NCI-H2081 treated with DMSO at 0.1 percent for 48 hours (cell line): ENCODE measurements at regions not wholly inside any gene's neighbourhood (a gene's known extent, or its start where the extent isn't known, plus 50 kb on each side); places are given as distances from the start of the nearest gene placed in this dataset.

Experiments used
- DNase-seq: peaks from one replicate; lab custom pipeline; 2025; lab: John Stamatoyannopoulos, UW

- no peak for DNase-seq
These were observed 170.1 kb downstream of the INHBB start for GRCh38 chr2:120515759-120516678.

DNA sequence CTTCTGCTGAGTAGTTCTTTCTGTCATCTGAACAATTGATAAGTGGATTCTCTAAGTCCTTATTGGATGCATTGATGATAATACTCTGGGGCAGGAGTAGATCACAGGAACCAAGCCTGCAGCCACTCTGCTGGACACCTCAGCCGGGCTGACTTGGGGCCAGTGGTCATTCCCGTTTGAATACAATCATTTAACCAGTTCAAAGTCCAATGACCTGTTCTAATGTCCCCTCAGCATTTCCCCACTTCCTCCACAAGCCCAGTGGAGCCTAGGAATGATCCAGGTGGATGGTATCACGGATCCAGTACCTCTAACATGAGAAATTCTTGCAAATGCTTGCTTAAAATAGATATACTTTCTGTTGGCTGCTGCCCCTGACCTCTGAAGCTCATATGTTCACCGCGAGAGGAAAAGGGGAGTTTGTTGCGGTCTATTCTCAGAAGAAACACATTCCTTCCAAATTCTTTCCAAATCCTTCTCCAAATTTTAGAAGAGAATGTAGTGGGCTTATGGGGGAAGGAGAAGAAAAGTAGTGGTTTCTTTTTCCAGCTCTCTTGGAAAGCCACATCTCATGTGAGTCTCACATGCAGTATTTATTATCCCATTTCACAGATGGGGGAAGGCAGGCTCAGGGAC, 170.9 kb downstream of the INHBB start:
- DNase-seq = no peak

DNA sequence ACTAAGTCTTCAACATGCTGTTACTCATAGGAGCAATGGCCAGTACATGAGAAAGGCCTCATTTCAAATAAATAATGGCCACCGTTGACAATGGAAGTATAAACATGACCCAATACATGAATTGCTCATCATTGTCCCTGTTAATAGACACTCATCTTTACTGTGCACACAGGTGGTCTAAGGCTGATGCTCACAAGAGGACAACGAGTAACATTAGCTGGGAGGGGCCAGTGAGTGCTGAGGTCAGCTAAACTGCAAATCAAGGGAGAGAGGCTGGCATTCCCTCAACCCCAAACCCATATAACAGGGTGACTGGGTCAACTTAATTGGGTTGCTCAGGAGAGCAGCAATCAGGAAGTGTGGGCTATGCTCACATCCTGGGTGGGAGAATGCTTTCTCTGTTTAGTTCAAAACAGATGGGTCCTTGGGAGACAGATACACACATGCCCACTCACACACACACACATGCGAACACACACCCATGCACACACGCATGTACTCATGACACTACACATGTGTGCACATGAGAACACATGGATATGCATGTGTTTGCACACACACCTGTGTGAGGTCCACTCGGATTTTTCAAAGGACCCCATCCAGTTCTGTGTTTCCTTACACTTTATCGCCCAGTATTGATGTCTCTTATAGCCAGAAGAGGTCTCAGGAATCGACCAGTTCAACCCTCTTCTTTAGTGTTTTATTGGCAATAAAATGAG, 172.0 kb downstream of the INHBB start:
- DNase-seq = no peak

- DNase-seq = no peak
These were observed 172.9 kb downstream of the INHBB start for GRCh38 chr2:120518819-120519218.

DNA sequence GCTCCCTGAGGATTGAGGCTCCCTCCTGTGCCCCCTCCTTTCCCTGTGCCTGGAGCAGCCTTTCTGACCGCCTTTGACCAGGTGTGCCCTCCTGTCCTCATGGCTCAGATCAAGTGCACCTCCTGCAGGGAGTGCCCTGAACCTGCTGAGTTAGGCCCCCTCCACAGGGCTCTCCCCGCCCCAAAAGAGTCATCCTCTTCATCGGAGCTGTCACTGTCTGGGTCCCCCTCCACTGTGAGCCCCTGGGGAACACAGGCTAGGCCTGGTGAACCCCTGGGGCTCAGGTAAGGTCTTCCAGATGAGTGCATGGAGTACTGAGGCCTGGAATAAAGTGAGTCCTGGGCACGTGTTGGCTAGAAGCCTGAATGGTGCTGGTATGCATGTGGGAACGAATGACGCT, 173.5 kb downstream of the INHBB start:
- no peak for DNase-seq

DNA sequence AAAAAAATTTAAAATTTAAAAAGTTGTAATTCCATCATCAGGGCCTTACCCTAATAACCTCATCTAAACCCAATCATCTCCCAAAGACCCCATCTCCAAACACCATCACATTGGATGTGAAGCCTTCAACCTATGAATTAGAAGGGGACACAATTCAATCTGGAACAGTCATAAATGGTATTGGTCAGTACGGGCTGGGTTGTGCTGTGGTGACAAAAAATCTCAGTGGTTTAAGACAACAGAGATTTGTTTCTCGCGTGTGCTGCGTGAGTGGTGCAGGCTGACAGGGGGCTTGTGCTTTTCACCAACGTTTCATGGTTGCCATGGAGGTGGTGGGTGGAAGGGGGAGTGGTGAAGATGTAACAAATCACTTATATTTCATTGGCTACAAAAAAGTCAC, 174.5 kb downstream of the INHBB start:
- DNase-seq = no peak

DNA sequence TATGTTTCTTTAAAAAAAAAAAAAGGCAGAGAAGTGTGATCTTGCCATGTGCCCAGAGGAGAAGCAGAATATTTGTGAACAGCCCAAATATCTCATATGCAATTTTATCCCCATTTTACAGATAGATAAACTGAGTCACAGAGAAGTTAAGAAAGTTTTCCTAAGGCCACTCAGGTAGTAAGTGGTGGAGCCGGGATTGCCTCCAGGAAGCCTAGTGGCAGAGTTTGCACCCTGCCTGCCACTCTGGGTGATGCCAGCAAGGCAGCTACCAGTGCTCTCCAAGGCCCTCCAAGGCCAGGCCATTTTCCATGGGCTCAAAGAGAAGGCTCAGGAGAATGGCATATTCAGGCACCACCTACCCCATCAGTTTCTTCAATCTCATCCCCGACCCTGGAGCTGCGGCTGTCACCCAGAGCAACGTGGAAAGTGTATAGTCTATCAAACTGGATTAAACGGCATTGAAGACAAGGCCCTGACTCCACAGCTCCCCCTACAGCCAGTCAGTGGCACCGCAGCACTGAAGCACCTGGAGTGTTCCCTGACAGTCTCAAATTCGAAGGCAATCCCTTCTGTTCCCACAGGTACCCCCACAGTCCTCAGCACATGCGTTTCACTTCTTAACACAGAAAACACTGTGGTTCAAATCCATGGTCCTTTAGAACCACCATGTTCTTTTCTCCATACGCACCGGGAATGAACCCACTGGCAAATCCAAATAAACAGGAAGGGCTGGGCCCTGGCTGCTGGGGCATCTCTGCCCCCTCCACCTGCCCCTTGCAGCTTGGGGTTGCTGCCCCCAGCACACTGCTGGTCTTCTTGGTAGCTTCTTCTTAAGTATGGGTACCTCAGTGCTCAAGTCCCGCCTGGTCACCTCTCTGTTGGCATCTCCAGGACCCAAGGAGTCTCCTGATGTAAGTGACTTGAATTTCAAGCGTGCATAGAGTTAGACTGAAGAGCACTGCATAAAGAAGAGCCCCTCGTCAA, 175.3 kb downstream of the INHBB start:
- no peak for DNase-seq

DNA sequence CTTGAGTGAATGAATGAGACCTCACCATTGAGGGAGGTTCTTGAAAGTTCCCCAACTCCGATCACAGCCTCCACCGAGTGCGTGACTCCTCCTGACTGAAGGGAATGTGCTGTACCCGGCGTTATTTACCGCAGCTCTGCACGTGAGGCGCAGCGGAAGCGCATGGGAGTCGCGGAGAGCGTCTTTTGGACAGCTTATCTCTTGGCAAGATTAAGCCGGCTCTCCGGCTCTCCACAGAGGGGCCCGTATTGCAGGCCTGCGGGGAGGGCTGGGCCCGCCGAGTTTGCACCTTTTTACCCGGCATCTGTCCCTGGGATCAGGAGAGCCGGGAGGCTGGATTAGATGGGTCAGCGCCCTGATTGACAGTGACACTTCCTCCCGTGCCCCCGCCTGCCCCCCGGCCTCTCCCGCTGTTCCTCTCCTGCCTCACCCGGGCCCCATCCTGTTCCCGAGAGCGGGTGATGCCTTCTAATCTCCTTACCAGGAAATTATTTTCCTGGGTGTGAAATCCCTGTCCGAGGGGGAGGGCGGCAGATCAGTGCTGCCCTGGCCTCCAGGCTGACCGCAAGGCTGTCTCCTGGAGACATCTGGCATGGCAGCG, 176.3 kb downstream of the INHBB start:
- DNase-seq = no peak

GRCh38 chr2:120523766-120524165, 177.8 kb downstream of the INHBB start:
- DNase-seq = no peak

DNA sequence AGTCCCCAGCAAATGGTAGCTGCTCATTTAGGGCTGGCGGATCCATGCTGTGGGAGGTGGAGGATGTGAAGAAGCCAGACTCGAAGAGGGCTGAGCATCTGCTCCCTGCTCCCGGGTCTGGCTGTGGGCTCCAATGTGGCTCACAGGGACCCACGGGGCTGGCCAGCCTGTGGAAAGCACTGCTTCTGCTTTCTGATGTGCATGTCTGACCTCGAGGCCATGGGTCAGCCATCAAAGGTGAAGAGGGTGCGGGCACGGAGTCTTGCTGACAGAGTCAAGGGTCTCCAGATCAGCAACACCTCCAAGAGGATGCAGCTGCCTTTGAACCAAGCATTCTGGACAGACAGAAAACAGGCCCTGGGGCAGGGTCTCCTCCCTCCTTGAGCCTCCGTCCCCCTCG, 178.2 kb downstream of the INHBB start:
- no peak for DNase-seq

GRCh38 chr2:120525056-120526046, 179.4 kb downstream of the INHBB start:
- DNase-seq = no peak

GRCh38 chr2:120526047-120526562, 180.2 kb downstream of the INHBB start:
- DNase-seq = no peak

GRCh38 chr2:120526997-120527945, 181.3 kb downstream of the INHBB start:
- no peak for DNase-seq

DNA sequence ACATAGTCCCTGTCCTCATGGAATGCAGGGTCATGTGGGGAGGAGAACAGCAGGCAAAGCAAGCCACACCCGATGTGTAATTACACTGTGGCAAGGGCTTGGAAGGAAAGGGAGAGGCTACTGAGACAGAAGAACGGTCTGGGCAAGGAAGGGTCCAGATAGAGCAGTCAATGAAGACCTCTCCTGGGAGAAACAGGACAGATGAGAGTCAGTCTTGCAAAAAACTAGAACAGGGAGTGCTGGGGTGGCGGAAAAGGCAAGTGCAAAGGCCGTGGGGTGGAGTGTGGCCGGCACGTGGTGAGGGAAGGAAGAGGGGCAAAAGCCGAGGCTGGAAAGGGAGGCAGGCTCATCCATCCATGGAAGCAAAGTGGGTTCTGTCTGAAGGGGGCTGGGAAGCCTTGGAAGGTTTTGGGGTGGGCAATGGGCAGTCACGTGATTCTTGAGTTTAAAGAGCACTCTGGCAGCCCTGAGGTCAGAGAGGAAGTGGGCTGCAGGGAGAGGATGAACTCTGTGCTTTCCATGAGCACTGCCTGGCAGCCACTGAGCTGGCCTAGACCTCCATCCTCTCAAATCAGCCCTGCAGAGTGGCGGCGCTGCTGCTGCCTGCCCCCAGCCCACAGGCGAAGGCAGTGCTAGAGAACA, 182.2 kb downstream of the INHBB start:
- no peak for DNase-seq

DNA sequence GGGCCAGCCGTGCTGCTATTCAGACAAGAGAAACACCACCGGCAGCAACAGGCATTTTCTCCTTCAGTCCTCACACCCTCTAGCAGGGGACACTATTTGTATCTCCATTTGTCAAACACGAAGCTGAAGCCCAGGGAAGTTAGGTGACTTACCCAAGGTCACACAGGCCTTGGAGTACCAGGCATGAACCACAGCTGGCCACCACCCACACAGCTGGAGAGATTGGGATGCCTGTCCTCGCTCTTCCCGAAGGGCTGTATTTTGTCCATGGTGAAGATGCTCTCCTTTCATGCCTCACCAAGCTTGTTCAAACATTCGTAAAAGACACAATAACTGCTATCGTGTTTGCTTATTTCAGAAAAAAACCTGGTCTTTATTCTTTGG, 182.7 kb downstream of the INHBB start:
- no peak for DNase-seq

DNA sequence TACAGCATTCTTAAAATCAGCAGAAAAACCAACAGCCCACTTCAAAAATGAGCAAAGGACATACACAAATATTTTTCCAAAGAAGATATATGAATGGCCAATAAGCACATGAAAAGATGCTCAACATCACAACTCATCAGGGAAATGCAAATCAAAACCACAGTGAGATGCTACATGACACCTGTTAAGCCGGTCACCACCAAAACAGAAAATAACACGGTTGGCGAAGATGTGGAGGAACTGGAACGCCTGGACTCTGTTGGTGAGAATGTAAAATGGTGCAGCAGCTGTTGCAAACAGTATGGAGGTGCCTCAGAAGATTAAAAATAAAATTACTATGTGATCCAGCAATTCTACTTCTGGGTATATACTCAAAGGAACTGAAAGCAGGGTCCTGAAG, 184.8 kb downstream of the INHBB start:
- no peak for DNase-seq

- no peak for DNase-seq
These were observed 185.4 kb downstream of the INHBB start for GRCh38 chr2:120531365-120531764.
